HepG2 (cell line): ENCODE measurements at regions not wholly inside any gene's neighbourhood (a gene's known extent, or its start where the extent isn't known, plus 50 kb on each side); places are given as distances from the start of the nearest gene placed in this dataset.

Experiments
- ATAC-seq: fragments of 200-7000 bp; cut with Tn5 transposase; 3 replicates; pipeline ENCODE4 v1.9.1; 2020; ENCODE audit warnings: mild to moderate bottlenecking, moderate library complexity
- BruUV-seq: library from RNA; stranded (reverse); fragments of 400-500 nt; replicated peaks from 2 replicates; lab custom pipeline; 2021; lab: Mats Ljungman, UMichigan
- CTCF ChIA-PET: fragments of 300-600 bp; formaldehyde crosslinking; extraction: SDS; loops from one replicate; lab custom pipeline; 2021; ENCODE audit warnings: low total read pairs, inconsistent platforms, low intra/inter-chr PET ratio; lab: Yijun Ruan, JAX
- POLR2A ChIA-PET: fragments of 350-600 bp; sonication (Branson Sonifier 250); formaldehyde crosslinking; loops from one replicate; lab custom pipeline; 2020; ENCODE audit warnings: antibody characterized with exemption, inconsistent platforms; lab: Yijun Ruan, JAX
- DNase-seq: peaks from one replicate; pipeline ENCODE4 v3.0.0-alpha.2; 2015; ENCODE audit warnings: low spot score
- FAIRE-seq: peaks from 3 replicates; lab custom pipeline; 2011; peaks lifted over from hg19 to GRCh38; lab: Jason Lieb, UNC
- H2AFZ ChIP-seq: one replicate; pipeline ENCODE4 v1.6.1; 2011; ENCODE audit warnings: low read length, inconsistent platforms
- H3K27ac ChIP-seq: fragments of 300-600 bp; 3 replicates; pipeline ENCODE4 v1.8.0; 2011; ENCODE audit warnings: mixed run types, mild to moderate bottlenecking, mixed read lengths, low read length, inconsistent platforms; ENCODE audit not compliant: insufficient read depth; ENCODE audit errors: extremely low read length
- H3K27me3 ChIP-seq, 2 experiments: fragments of 200-600 bp in 1 of 2; 2 replicates in 1 of 2; 3 replicates in 1 of 2; pipeline versions ENCODE4 v1.6.0 to v1.8.0; 2011; ENCODE audit warnings: low read length in 2 of 2, mild to moderate bottlenecking in 2 of 2, moderate library complexity in 2 of 2, inconsistent platforms in 1 of 2; ENCODE audit not compliant: insufficient read depth in 2 of 2, control insufficient read depth in 1 of 2
- H3K36me3 ChIP-seq, 2 experiments: fragments of 200-600 bp in 1 of 2; replicated peaks in 1 of 2; 2 replicates in 1 of 2; 3 replicates in 1 of 2; pipeline versions ENCODE4 v1.5.1 to v1.8.0; 2011; ENCODE audit warnings: low read length in 2 of 2, inconsistent platforms in 1 of 2; ENCODE audit not compliant: insufficient read depth in 2 of 2, control insufficient read depth in 1 of 2
- H3K4me1 ChIP-seq: 2 replicates; pipeline ENCODE4 v1.5.1; 2012; ENCODE audit warnings: low read length, inconsistent platforms; ENCODE audit not compliant: insufficient read depth
- H3K4me2 ChIP-seq: 2 replicates; pipeline ENCODE4 v1.6.0; 2011; ENCODE audit warnings: low read depth, low read length, inconsistent platforms
- H3K4me3 ChIP-seq, 3 experiments: fragments of 200-600 bp in 1 of 3; sonication (generic), shearing (Covaris generic) in 1 of 3; replicated peaks in 1 of 3; 2 replicates each; pipeline ENCODE4 v1.5.1; 2011 to 2016; ENCODE audit warnings: low read length in 3 of 3, inconsistent platforms in 2 of 3, low read depth in 2 of 3, mild to moderate bottlenecking in 2 of 3, control low read depth in 1 of 3, mixed read lengths in 1 of 3; ENCODE audit not compliant: insufficient read depth in 1 of 3
- H3K79me2 ChIP-seq: one replicate; pipeline ENCODE4 v1.6.1; 2011; ENCODE audit warnings: low read length, inconsistent platforms; ENCODE audit not compliant: insufficient read depth
- H3K9ac ChIP-seq: 2 replicates; pipeline ENCODE4 v1.6.0; 2011; ENCODE audit warnings: mild to moderate bottlenecking, low read depth, low read length, inconsistent platforms; ENCODE audit not compliant: insufficient read depth
- H3K9me3 ChIP-seq: 2 replicates; pipeline ENCODE4 v1.5.1; 2012; ENCODE audit warnings: mild to moderate bottlenecking, low read length
- H4K20me1 ChIP-seq: 2 replicates; pipeline ENCODE4 v1.6.0; 2011; ENCODE audit warnings: inconsistent platforms, mild to moderate bottlenecking, low read length, moderate library complexity; ENCODE audit not compliant: insufficient read depth
- ASH2L ChIP-seq: fragments of 300-600, 200-600 bp; sonication (generic); IDR thresholded peaks from 2 replicates; pipeline ENCODE4 v1.7.0; 2017; ENCODE audit warnings: low read depth, mild to moderate bottlenecking, moderate library complexity, mixed read lengths, low read length; ENCODE audit not compliant: insufficient read length
- ETV5 ChIP-seq: IDR thresholded peaks from 2 replicates; pipeline ENCODE4 v1.6.1; 2018; ENCODE audit warnings: missing biosample characterization, missing genetic modification reagents, inconsistent platforms, borderline replicate concordance
- HNRNPK ChIP-seq: fragments of 200-400 bp; formaldehyde crosslinking; IDR thresholded peaks from 2 replicates; pipeline ENCODE4 v1.6.1; 2018; ENCODE audit warnings: low read length, low read depth, moderate library complexity, mild to moderate bottlenecking; ENCODE audit not compliant: poor library complexity, severe bottlenecking
- HNRNPLL ChIP-seq: fragments of 200-400 bp; formaldehyde crosslinking; IDR thresholded peaks from 2 replicates; pipeline ENCODE4 v1.6.1; 2017; ENCODE audit warnings: mild to moderate bottlenecking, low read depth, low read length; ENCODE audit not compliant: poor library complexity, severe bottlenecking
- LBX2 ChIP-seq: sonication (generic); formaldehyde crosslinking; IDR thresholded peaks from 2 replicates; pipeline ENCODE4 v1.5.0; 2020; ENCODE audit warnings: missing genetic modification reagents, mild to moderate bottlenecking, borderline replicate concordance
- MBD4 ChIP-seq: IDR thresholded peaks from 2 replicates; pipeline ENCODE4 v1.6.1; 2012; ENCODE audit warnings: low read length, inconsistent platforms, borderline replicate concordance
- ZNF569 ChIP-seq: sonication (generic); formaldehyde crosslinking; IDR thresholded peaks from 2 replicates; pipeline ENCODE4 v1.5.0; 2020; ENCODE audit warnings: mild to moderate bottlenecking, missing genetic modification reagents, moderate library complexity, borderline replicate concordance
- WGBS: methylation state at CpG from one replicate; pipeline ENCODE4 v1.1.6; 2017; ENCODE audit warnings: low lambda C conversion rate; 5-methylcytosine and 5-hydroxymethylcytosine counted together
- in situ Hi-C: cut with HindIII; loops from 2 replicates; pipeline ENCODE4 v1.10.0; 2017; ENCODE audit warnings: low pct_unique_long_range_greater_than_20kb; ENCODE audit not compliant: extremely low pct_ligation_motif_present
- intact Hi-C: fragments of 100-400 bp; cut with micrococcal nuclease; formaldehyde crosslinking; loops from one replicate; pipeline ENCODE4 v1.10.0; 2022; ENCODE audit not compliant: unreplicated experiment
- TF ChIP-seq, protein P1 (sequence below): sonication (generic); formaldehyde crosslinking; IDR thresholded peaks from 2 replicates; pipeline ENCODE4 v1.4.0; 2020; ENCODE audit warnings: missing genetic modification reagents

DNA sequence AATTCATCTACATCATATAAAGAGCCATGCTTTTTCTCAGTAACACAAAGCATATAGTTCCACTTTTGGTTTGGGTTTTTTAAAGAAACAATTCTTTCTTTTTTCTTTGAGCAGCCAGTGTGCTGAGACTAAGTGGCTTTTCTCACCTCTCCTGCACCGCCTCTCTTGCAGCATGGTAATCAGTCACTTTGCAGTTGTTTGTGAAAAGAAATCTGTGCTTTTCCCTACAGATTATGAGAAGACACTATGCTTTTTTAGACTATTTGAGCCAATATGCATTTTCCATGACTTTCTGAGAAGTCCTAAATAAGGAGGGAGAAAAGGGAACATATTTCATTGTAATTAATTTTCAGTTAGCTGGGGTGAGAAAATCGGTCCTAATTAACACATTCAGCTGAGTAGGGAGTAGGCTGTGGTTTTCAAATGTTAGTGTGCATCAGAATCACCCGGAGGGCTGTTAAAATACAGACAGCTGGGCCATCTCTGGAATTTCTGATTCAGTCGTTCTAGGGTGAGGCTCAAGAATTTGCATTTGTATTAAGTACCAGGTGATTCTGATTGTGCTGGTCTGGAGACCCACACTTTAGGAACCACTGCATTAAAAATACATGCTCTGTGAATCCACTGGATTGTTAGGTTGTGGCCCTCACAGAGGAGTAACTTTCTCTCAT, 155.2 kb downstream of the TINAG start (continued):
- TF ChIP-seq ASH2L (no peak), ETV5 (no peak), HNRNPLL (no peak), LBX2 (no peak), MBD4 (no peak), ZNF569 (CRISPR knock-in tag) (no peak)

- BruUV-seq, result no TSS peak
- Histone ChIP-seq H3K79me2 (no peaks in the 10 kb centered on the region), H3K36me3 (no peaks in the 10 kb centered on the region), H3K27me3 (no peaks in the 10 kb centered on the region), H2AFZ (no peak overlapping the region), H3K4me3 (no peak overlapping the region), H3K27ac (no peak overlapping the region), H3K4me2 (no peak overlapping the region), H3K9me3 (no peaks in the 10 kb centered on the region), H4K20me1 (no peaks in the 10 kb centered on the region), H3K4me1 (no peaks in the 10 kb centered on the region), H3K9ac (no peak overlapping the region)
- intact Hi-C loops (no loop called here), in situ Hi-C loops (no loop called here)
- no peak for FAIRE-seq
- ChIA-PET POLR2A (no interaction called here), CTCF (no interaction called here)
- ATAC-seq, result no peak
- WGBS, result 2% methylated on average over 3 of the region's 3 CpGs
- TF ChIP-seq, protein P1, sequence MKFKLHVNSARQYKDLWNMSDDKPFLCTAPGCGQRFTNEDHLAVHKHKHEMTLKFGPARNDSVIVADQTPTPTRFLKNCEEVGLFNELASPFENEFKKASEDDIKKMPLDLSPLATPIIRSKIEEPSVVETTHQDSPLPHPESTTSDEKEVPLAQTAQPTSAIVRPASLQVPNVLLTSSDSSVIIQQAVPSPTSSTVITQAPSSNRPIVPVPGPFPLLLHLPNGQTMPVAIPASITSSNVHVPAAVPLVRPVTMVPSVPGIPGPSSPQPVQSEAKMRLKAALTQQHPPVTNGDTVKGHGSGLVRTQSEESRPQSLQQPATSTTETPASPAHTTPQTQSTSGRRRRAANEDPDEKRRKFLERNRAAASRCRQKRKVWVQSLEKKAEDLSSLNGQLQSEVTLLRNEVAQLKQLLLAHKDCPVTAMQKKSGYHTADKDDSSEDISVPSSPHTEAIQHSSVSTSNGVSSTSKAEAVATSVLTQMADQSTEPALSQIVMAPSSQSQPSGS, result no peak
- peak; percentile 74 for TF ChIP-seq HNRNPK
- DNase-seq, result no peak
Measured at GRCh38 chr6:54465649-54466300, 157.5 kb downstream of the TINAG start.
